Loucy (cell line): ENCODE measurements at regions not wholly inside any gene's neighbourhood (a gene's known extent, or its start where the extent isn't known, plus 50 kb on each side); places are given as distances from the start of the nearest gene placed in this dataset.

ENCODE experiments used
- EZH2phosphoT487 ChIP-seq: fragments of 200-600 bp; IDR thresholded peaks from 2 replicates; pipeline ENCODE4 v1.6.1; 2018; ENCODE audit warnings: antibody characterized with exemption, mild to moderate bottlenecking, moderate library complexity, borderline replicate concordance
- TF ChIP-seq, protein P1 (sequence below): fragments of 200-600 bp; sonication (generic); conservative IDR thresholded peaks from 2 replicates; pipeline ENCODE4 v1.5.1; 2014; ENCODE audit warnings: mild to moderate bottlenecking, antibody characterized with exemption, low read length

GRCh38 chr14:45976001-45976400 lies 675.6 kb downstream of the RPL10L start:
- TF ChIP-seq, protein P1, sequence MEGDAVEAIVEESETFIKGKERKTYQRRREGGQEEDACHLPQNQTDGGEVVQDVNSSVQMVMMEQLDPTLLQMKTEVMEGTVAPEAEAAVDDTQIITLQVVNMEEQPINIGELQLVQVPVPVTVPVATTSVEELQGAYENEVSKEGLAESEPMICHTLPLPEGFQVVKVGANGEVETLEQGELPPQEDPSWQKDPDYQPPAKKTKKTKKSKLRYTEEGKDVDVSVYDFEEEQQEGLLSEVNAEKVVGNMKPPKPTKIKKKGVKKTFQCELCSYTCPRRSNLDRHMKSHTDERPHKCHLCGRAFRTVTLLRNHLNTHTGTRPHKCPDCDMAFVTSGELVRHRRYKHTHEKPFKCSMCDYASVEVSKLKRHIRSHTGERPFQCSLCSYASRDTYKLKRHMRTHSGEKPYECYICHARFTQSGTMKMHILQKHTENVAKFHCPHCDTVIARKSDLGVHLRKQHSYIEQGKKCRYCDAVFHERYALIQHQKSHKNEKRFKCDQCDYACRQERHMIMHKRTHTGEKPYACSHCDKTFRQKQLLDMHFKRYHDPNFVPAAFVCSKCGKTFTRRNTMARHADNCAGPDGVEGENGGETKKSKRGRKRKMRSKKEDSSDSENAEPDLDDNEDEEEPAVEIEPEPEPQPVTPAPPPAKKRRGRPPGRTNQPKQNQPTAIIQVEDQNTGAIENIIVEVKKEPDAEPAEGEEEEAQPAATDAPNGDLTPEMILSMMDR = no peak
- no peak for TF ChIP-seq EZH2phosphoT487
